DMS 273 treated with DMSO at 0.1 percent for 48 hours (cell line): ENCODE measurements at regions not wholly inside any gene's neighbourhood (a gene's known extent, or its start where the extent isn't known, plus 50 kb on each side); places are given as distances from the start of the nearest gene placed in this dataset.

ENCODE experiments used
- DNase-seq: peaks from one replicate; lab custom pipeline; 2025; lab: John Stamatoyannopoulos, UW

DNA sequence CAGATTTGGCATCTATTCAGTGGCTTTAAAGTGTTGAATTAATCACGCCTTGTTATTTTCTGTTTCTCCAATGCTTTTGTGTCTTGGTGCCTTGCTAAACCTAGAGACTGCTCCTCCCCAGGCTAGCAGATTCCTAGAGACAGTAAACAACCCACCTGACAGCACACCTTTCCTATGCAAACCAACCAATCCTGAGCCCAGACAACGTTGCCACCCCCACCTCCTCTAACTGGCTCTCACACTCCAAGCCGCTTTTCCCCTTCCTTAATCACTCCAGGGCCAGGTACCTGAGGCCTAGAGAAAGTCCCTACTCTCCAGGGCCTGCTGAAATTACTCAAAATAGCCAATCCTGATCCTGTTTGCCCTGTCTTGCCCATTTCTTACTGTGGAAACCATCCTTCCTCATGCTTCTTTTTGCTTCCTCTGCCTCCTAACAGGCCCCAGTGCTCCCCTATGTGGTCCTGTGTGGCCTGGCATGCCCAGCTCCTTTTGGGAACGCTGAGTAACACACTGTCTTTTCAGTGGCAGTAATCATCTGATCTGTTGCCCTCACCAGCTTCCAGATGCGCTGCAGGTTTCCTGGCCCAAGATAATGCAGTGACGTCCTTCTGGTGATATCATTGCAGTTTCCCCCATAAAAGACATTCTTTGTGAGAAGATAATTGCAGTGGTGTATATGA lies 53.4 kb downstream of the GAS1 start:
- DNase-seq: no peak

DNA sequence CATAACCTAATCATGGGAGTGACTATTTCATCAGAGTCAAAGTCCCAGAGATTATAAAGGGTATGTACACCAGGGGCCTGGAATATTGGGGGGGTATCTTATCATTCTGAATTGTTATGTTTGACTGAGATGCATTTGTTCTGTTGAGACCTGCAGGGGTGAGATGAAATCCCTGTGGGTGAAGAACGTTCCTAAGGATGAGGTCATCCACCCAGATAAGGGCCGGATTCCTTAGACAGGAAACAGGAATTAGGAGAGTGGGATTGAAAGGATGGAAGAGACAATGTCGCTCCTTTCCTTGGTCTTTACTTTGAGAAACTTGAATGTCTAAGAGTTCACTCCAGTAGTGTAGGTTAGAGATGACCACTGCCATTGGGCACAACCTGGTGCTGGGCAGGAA lies 54.7 kb downstream of the GAS1 start:
- DNase-seq: no peak

DNA sequence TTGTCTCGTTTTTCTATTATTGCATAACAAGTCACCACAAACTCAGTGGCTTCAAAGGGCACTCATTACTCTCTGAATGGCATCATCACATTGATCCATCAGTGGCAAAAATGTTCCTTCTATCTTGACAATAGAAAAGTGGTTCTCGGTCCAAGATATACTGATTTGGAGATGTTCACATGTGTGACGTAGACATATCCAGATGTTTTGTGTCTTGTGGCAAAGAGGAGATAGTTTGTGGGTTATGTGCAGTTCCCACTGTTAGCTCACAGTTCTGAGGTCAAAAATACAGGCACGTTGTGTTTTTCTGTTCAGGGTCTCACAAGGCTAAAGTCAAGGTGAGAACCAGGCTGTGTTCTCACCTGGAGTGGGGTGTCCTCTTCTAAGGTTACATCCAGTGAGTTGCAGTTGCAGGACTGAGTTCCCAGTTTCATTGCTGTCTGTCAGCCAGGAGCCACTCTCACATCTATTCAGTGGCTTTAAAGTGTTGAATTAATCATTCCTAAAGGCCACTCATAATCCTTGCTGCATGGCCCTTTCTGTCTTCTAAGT lies 55.3 kb downstream of the GAS1 start:
- no peak for DNase-seq

DNA sequence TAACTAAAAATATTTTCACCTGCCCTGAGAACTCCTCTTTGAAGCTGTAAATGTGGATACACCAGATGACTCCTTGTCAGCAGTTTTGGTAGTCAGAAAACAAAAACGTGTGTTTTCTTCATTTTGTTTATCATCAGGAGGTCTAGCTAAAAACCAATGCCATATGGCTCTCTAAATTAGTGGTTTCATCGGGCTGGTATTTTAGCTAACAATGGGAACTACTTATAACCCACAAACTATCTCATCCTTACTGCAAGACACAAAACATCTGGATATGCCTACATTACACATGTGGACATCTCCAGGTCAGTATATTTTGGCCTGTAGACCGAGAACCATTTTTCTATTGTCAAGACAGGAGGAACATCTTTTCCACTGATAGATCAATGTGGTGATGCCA lies 56.2 kb downstream of the GAS1 start:
- no peak for DNase-seq

DNA sequence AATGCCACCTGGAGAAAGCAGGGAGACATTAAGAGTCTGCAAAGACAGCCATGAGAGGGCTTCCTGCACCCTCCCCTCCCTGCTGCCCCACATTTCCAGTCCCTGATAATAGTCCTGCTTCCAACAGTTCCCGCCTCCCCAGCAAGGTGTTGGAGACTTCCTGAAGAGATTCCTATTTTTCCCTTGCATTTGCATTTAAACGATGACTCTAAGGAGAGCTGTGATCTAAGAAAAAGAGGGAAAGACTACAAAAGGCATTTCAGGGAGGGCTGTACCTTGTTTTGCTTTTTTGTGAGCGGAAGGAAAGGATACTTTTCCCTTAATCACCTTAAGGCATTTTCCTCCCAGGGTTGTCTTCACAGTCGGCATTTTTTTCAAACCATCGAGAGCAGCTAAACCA lies 62.1 kb downstream of the GAS1 start:
- no peak for DNase-seq

DNA sequence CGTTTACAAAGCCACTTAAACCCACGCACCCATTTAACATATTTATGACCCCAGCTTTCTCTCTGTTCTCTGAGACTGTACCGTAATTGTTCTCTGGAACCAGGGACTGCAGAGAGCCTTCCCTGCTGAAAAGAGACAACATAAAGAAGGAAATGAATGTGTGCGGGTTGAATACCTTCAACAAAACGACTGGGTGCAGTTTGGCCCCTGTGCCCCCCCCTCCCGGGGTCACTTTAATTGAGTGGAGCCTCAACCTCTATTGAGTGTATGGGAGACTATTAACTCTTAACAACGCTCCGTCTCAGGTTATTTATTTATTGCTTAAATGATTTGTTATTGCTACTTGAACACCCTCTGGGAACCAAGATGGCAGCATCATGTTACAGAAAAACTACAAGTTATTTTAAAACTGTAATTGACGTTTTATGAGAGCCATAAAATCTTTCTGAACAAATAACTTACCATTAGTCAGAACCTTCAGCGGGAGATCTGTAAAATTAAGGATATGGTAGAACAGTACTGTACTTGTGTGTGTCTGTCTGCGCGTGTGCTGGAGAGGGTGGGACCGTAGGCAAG lies 70.6 kb downstream of the GAS1 start:
- no peak for DNase-seq

DNA sequence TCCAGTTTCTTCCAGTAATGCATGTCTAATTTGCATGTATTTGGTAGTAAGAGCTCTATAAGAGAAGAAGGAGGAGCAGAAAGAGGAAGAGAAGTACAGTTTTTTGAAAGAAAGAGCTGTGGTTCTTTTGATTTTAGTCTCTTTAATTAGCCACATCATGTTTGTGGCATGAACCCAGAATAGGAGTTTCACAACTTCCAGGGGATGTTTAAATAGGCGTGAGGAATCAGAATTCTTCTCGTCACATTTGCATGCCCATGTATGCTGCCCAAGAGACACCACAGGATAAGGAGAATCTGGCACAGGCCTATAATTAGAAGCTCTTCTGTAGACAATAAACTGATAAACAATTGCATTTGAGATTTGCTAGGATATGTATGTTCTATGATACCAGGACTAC lies 78.7 kb downstream of the GAS1 start:
- no peak for DNase-seq

DNA sequence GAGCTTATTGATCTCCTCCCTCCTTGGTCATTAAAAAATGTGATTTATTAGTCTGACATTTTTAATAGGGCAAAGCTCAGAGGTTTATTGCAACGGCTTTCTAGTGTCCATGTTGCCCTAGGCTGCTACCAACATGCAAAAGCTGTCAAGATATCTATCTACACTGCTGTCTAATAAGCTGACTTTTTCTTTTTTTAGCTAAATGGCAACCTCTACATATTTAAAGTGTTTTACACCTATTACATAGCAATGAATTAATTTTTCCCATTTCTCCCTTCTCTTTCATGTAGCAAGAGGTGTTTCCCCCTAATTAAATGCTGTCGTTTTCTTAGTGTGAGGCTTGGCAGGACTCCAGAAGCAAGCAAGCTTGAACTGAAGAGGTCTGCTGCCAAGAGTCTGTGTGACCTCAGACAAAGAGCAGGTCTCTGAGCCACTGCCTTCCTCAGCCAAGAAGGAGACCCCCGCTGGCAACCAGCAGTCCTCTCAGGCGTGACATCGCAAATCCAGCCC lies 79.4 kb downstream of the GAS1 start:
- DNase-seq: peak; percentile 1

DNA sequence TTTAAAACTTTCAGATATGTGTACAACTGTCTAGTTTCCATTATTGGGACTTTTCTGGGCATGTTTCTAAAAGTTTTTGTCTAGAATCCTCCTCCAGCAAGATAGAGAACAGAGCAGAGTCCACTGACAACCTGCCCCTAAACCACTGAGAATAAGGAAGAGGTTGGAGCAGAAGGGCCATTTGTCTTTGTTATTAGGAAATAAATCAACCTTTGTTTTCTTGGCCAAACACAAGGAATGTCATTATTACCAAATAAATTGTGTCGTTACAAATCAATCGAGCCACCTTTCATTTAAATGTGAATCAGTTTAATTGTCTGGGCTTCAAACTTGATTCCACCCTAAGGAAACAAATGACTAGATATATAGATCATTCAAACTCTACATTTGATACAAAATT lies 81.4 kb downstream of the GAS1 start:
- no peak for DNase-seq

DNA sequence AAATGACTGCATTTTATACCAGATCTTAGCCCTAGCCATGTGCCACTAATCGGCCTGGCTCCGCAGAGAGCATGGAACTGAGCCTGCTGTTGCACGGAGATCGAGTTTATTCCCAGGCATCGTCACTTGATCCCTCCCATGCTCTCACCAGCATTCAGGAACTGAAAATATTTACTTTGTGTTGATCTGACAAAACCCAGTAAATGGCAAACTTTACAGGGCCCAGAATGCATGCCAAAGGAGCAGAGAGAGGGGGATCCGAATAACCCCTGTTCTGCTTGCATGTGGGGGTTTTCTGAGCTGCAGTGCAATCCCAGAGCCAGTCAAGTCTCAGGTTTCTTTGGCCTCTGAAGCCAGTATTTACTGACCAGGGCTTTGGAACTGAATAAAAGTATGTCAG lies 87.3 kb downstream of the GAS1 start:
- DNase-seq: no peak

DNA sequence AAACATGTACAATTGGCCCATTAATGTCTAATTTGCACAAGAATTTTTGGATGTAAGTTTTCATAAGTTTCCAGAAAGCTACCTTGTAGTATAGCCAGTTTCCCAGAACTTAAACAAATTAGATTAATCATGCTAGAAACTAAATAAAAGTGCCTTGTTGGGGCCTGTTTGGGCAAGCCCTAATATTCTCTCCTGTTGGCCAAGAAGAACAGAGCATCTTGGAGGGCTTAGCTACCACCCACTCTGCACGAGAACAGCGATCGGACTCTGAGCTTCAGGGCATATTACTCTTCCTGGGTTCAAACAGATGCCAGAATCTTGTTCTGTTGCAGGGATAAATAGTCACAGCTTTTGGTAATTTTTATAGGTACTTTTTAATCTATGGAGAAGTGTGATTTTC lies 88.2 kb downstream of the GAS1 start:
- no peak for DNase-seq

DNA sequence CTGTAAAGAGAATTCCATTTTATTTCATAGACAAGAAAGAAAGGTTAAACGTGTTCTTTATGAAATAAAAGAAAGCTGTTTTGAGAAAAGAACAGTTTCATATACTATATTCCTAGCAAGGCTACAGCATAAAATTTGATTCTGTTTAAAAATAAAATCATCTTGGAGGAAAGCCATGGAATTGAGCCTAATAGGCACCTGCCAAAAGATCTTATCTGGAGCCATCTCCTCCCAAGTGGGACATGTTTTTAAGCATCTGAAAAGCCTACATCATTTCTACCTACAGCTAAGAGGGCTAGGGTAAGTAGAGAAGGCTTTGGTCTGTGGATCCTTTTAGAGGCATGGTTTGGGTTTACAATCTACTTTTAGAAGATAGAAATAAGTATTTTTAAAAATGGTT lies 89.3 kb downstream of the GAS1 start:
- no peak for DNase-seq

DNA sequence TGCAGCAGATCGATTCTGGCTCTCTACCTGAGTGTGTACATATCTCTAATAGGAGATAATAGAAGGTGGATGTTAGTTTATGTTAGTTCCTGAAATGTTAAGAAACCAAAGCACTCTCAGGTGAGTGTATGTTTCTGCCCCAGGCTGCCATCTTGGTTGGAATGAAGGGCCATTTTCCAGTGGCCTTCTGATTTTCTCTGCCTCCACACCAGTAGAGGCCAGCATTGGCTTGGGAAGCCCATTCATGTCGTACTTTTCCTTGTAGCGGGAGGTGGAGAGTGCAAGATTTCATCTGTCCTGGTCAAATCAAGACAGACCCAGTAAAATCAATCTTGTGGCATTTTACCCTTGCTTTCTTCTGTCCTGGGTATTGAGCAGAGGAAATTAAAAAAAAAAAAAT lies 91.0 kb downstream of the GAS1 start:
- DNase-seq: no peak

DNA sequence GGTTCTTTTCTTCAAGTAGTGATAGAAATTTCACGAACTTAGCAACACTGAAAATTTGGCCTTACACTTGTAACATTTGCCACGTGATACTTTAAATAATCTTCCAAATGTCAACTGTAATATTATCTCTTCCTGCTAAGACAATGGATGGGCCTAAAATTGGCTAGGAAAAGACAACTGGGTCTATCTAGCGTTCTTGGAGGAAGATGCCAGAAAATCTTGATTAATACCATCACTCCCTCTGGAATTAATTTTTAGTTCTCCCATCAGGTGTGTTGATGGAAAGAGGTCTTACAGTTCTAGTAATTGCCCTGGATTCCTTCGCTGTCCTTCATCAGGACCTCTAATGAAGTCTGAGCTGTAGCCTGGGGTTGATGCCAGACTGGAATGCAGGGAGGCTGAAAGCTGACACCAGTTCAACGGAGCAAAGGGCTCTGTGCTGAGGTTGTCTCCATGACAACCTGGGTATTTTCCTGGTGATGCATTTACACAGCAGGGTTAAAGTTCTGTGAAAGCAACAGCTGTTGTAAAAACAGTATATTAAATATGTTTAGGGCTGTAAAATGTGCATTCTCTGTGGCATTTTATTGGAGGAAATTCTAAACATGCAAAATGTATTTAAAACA lies 92.3 kb downstream of the GAS1 start:
- DNase-seq: peak; percentile 62

DNA sequence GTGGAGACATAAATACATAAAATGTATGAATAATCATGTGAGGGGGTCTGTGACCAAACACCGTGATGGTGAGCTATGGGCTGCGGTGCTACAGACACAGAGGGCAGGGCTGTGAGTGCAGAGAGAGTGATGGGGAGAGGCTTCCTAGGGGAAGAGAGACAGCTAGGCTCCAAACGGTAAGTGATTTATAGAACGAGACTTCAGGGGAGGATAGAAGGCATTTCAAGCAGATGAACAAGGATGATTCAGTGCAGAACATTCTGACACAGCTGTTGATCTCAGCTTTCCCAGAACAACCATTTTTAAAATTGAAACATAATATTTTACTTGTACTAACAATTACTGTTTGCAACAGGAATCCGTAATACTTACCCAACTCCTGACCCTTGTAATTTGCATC lies 100.7 kb downstream of the GAS1 start:
- DNase-seq: no peak

DNA sequence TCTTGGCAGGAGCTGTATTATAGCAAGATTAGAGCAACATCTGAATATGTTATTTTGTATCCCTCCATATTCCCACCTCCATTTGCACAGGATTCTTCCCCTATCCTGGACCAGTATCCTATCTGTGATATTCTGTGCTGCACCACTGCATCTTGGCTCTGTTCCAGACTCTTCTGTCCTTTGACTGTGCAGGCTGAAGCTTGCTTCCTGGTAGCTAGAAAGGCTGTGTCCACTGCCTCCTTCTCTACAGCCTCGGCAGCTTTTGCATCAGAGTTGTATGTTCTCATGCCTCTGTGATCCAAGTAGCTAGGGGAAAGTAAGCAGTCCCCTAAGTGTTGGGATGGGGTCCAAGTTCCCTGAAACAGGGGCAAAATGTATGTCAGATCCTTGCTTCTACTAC lies 104.1 kb downstream of the GAS1 start:
- no peak for DNase-seq

DNA sequence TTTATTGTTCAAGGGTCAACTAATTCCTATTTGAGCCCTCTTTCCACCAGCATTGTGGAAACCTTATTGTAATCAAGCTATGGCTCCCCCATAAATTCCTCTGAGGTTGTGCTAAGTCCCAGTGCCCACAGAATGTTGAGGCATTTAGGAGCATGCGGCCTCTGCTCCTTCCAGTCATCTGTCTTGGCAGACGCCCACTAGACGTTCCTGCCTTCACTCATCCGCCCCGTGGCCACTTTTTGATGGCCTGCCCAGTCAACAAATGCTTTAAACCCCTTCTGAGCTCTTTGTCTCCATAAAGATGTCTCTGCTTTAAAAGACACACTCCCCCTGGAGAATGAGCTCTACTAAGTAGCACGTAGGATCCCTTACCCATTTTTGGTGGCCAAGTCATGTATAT lies 104.7 kb downstream of the GAS1 start:
- no peak for DNase-seq

DNA sequence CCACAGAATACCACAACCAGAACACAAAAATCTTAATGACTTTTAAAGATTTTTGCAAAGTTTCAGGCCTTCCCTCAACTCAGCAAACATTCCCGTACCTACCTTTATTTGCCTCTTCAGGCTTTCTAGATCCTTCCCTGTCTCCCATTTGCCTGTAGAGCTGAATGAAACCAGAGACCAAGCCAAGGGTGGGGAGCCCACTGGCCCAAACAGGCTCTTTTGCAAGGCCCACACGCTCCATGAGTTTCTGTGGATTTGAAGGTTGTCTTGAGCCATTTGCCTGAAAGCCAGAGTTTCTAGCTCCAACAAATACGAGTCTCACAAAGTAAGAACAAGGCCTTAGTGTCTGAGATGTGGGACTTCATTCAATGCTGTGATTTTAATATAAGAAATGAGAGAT lies 107.8 kb downstream of the GAS1 start:
- no peak for DNase-seq

DNA sequence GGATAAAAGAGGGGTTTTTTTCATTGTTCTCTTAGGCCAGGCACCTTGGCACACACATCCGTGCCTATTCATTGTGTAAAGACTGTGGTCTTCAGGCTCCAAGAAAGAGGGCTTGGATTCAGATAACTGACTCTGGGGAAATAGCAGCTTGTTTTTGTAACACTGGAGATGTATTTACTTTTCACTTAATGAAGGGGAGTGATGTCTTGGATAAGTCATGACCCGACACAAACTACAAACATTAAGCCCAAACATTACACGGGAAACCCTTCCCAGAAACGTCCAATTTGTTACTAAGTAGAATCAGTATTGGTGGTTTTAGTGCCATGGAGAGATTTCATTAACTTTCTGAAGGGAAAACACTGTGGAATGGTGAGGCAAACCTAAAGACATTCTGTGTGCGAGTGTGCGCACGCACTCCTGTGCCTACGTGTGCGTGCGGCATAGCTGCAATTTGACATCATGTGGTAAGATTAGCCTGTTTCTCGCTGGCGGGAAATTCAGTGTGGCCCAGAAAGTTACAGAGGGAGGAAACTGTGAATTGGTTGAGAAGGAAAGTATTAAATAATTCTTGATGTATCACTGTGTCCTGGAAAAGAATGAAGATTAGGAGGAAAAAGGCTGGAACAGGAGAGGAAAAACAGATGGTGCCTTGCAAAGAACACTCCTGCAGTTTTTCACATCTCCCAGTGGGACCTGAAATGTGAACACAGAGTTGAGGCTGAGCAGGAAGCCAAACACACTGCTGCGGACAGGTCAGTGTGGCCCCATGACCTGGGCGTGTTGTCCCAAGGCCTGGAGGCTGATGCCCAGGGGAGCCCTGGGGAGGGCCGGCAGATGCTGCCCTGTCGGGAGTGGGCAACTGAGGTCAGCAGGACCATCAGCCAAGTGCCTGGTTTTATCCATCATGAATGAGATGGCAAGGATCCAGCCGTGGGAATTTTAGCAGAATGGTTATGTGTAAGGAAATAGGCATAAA lies 108.5 kb downstream of the GAS1 start:
- no peak for DNase-seq

DNA sequence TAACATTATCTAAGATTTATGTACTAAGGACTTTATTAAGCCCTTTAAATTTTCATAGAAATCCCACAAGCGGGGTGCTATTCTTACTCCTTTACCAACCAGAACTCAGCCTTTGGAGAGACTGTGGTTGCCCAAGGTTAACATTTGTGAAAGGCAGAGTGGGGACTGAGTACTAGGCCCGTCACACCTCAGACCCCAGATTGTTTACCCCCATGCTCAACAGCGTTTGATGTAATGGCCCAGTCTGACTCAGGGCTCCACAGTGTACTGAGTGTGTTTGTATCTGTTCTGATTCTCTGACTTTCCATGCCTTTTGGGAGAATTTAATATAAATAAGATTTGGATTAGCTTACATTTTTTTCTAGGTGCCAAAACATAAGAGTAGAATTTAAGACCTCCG lies 110.0 kb downstream of the GAS1 start:
- DNase-seq: no peak

DNA sequence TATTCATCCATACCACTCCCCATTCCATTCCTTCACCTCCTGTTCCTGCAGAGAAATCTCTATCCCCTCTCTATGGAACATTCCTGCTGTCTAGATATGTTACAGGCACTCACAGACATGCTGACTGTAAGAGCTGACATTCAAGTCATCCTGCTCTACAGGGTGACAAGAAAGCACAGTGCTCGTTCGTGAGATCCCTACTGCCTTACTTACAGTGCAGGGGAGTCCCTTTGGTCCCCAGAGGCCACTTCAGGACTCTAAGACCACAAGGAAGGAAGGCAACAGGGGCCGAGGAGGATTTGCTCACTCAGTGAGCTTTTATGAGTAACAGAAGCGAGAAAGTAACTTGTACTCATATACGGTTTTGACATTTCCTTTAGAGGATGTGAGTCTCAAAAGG lies 110.5 kb downstream of the GAS1 start:
- no peak for DNase-seq

DNA sequence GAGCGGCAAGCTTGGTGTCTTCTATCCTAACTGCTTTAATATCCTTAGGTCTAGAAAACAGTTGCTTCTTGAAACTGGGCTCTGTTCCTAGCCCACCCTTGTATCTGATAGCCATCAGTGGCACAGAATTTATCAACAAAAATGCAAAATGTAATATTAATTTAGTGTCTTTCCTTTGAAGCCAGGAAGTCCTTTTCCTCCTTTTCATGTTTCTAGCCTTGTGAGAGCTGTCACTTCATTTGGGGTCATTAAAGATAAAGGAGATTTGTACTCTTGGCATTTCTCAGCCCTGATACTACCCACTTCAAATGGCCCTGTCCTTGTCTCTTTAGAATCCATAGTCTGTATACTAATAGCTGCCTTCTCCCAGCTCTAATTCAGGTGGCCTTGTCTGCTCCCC lies 111.0 kb downstream of the GAS1 start:
- no peak for DNase-seq
